ENCODE measurements at regions not wholly inside any gene's neighbourhood (a gene's known extent, or its start where the extent isn't known, plus 50 kb on each side); places are given as distances from the start of the nearest gene placed in this dataset.

- H3K27ac ChIP-seq, result no peak overlapping the region
- no peak overlapping the region for H3K4me3 ChIP-seq (ENCODE audit: low read depth in 1 of 2, low read length in 1 of 2)
- H3K4me1 ChIP-seq (ENCODE audit: control insufficient read depth in 1 of 2, insufficient read depth in 1 of 2, low read depth in 1 of 2, low read length in 1 of 2), result no peaks in the 10 kb centered on the region
- H3K27me3 ChIP-seq, result no peaks in the 10 kb centered on the region
- no peaks in the 10 kb centered on the region for H3K36me3 ChIP-seq
- no peak for TF ChIP-seq CTCF (IDR thresholded peaks at IDR 0.05)
- H3K9me3 ChIP-seq, result no peaks in the 10 kb centered on the region
These were observed 534.7 kb upstream of the IL12A start for GRCh38 chr3:159453945-159454344.

GRCh38 chr3:159455741-159456181, 532.9 kb upstream of the IL12A start:
- H3K9me3 ChIP-seq, result no peaks in the 10 kb centered on the region
- TF ChIP-seq CTCF (IDR thresholded peaks at IDR 0.05), result no peak
- H3K27me3 ChIP-seq, result no peaks in the 10 kb centered on the region
- H3K4me1 ChIP-seq (ENCODE audit: control insufficient read depth in 1 of 2, insufficient read depth in 1 of 2, low read depth in 1 of 2, low read length in 1 of 2), result no peaks in the 10 kb centered on the region
- no peak overlapping the region for H3K27ac ChIP-seq
- no peaks in the 10 kb centered on the region for H3K36me3 ChIP-seq
- no peak overlapping the region for H3K4me3 ChIP-seq (ENCODE audit: low read depth in 1 of 2, low read length in 1 of 2)

- Histone ChIP-seq H3K4me1 (ENCODE audit: control insufficient read depth in 1 of 2, insufficient read depth in 1 of 2, low read depth in 1 of 2, low read length in 1 of 2) (no peaks in the 10 kb centered on the region), H3K36me3 (no peaks in the 10 kb centered on the region), H3K27me3 (no peaks in the 10 kb centered on the region), H3K27ac (no peak overlapping the region), H3K4me3 (ENCODE audit: low read depth in 1 of 2, low read length in 1 of 2) (no peak overlapping the region), H3K9me3 (no peaks in the 10 kb centered on the region)
- no peak for TF ChIP-seq CTCF (IDR thresholded peaks at IDR 0.05)
These were observed 530.6 kb upstream of the IL12A start for GRCh38 chr3:159458010-159458409.

GRCh38 chr3:159458982-159459381, 529.7 kb upstream of the IL12A start:
- TF ChIP-seq CTCF (IDR thresholded peaks at IDR 0.05), result no peak
- H3K4me3 ChIP-seq (ENCODE audit: low read depth in 1 of 2, low read length in 1 of 2), result no peak overlapping the region
- no peaks in the 10 kb centered on the region for H3K27me3 ChIP-seq
- H3K27ac ChIP-seq, result no peak overlapping the region
- no peaks in the 10 kb centered on the region for H3K36me3 ChIP-seq
- H3K4me1 ChIP-seq (ENCODE audit: control insufficient read depth in 1 of 2, insufficient read depth in 1 of 2, low read depth in 1 of 2, low read length in 1 of 2), result no peaks in the 10 kb centered on the region
- H3K9me3 ChIP-seq, result no peaks in the 10 kb centered on the region

GRCh38 chr3:159472611-159473010, 516.0 kb upstream of the IL12A start:
- no peaks in the 10 kb centered on the region for H3K27me3 ChIP-seq
- no peaks in the 10 kb centered on the region for H3K4me1 ChIP-seq (ENCODE audit: control insufficient read depth in 1 of 2, insufficient read depth in 1 of 2, low read depth in 1 of 2, low read length in 1 of 2)
- no peak for TF ChIP-seq CTCF (IDR thresholded peaks at IDR 0.05)
- no peaks in the 10 kb centered on the region for H3K36me3 ChIP-seq
- no peak overlapping the region for H3K27ac ChIP-seq
- H3K9me3 ChIP-seq, result no peaks in the 10 kb centered on the region
- no peak overlapping the region for H3K4me3 ChIP-seq (ENCODE audit: low read depth in 1 of 2, low read length in 1 of 2)

- Histone ChIP-seq H3K9me3 (no peaks in the 10 kb centered on the region), H3K36me3 (no peaks in the 10 kb centered on the region), H3K27ac (no peak overlapping the region), H3K27me3 (no peaks in the 10 kb centered on the region), H3K4me1 (ENCODE audit: control insufficient read depth in 1 of 2, insufficient read depth in 1 of 2, low read depth in 1 of 2, low read length in 1 of 2) (no peaks in the 10 kb centered on the region), H3K4me3 (ENCODE audit: low read depth in 1 of 2, low read length in 1 of 2) (no peak overlapping the region)
- no peak for TF ChIP-seq CTCF (IDR thresholded peaks at IDR 0.05)
These were observed 515.4 kb upstream of the IL12A start for GRCh38 chr3:159473206-159473605.

Data from neutrophil (primary cell).